ENCODE measurements at regions not wholly inside any gene's neighbourhood (a gene's known extent, or its start where the extent isn't known, plus 50 kb on each side); places are given as distances from the start of the nearest gene placed in this dataset.

DNA sequence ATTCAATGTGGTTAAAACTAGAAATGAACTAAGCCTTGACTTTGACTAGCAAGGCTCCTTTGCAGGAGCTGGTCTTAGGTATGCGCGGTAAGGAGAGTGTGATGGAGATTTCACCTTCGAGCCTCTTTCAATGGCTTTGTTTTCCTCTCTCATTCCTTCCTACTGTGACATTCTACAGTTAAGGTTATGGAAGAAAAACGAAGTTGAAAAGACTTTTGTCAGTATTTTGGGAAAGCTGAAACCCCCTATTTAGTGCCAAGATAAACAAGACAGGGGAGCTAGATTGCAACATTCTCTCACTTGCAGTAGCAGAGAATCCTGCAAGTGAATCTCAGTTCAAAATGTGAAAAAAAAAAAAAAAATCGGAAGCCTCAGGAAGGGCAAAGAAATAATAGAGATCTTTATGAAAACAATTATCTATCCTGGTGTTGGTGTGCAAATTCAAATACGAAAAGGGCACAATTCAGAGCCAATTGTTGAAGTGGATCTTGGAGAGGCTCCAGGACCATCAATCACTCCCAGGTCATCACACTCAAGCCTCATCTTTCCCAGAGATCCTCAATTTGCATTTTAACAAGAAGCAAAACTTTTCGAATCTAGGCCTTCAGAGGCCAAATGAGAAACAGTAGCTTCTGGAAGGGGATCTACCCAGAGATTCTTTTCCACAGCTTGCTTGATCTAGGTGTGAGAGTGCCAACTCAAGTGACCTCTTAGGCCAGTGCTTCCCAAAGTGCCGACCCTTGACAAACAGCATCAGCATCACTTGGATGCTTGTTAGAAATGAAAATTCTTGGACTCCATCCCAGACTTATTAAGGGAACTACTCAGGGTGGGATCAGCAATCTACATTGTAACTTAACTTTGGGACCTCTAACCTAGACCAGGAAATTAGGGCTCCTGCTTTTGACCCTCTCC is 163.8 kb downstream of the INHBA start:
- no peak for TF ChIP-seq EP300 (IDR thresholded peaks at IDR 0.05; ENCODE audit: borderline replicate concordance in 1 of 2, low read depth in 2 of 2, low read length in 2 of 2)
- TF ChIP-seq, protein P1, sequence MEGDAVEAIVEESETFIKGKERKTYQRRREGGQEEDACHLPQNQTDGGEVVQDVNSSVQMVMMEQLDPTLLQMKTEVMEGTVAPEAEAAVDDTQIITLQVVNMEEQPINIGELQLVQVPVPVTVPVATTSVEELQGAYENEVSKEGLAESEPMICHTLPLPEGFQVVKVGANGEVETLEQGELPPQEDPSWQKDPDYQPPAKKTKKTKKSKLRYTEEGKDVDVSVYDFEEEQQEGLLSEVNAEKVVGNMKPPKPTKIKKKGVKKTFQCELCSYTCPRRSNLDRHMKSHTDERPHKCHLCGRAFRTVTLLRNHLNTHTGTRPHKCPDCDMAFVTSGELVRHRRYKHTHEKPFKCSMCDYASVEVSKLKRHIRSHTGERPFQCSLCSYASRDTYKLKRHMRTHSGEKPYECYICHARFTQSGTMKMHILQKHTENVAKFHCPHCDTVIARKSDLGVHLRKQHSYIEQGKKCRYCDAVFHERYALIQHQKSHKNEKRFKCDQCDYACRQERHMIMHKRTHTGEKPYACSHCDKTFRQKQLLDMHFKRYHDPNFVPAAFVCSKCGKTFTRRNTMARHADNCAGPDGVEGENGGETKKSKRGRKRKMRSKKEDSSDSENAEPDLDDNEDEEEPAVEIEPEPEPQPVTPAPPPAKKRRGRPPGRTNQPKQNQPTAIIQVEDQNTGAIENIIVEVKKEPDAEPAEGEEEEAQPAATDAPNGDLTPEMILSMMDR (IDR thresholded peaks at IDR 0.05; ENCODE audit: control extremely low read depth in 1 of 3, insufficient read depth in 1 of 3, low read depth in 1 of 3, low read length in 3 of 3): no peak
- no peak for TF ChIP-seq RBBP5 (IDR thresholded peaks at IDR 0.05; ENCODE audit: borderline replicate concordance, low read depth, low read length)
- no peak for TF ChIP-seq JUN (IDR thresholded peaks at IDR 0.05; ENCODE audit: low read depth, low read length)
- TF ChIP-seq, protein P2, sequence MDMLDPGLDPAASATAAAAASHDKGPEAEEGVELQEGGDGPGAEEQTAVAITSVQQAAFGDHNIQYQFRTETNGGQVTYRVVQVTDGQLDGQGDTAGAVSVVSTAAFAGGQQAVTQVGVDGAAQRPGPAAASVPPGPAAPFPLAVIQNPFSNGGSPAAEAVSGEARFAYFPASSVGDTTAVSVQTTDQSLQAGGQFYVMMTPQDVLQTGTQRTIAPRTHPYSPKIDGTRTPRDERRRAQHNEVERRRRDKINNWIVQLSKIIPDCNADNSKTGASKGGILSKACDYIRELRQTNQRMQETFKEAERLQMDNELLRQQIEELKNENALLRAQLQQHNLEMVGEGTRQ (IDR thresholded peaks at IDR 0.05; ENCODE audit: low read length): no peak
- TF ChIP-seq SIN3A (conservative IDR thresholded peaks at IDR 0.05 in 1 of 2, IDR thresholded peaks at IDR 0.05 in 1 of 2; ENCODE audit: low read depth in 1 of 2, low read length in 2 of 2): no peak
- TF ChIP-seq, protein P3, sequence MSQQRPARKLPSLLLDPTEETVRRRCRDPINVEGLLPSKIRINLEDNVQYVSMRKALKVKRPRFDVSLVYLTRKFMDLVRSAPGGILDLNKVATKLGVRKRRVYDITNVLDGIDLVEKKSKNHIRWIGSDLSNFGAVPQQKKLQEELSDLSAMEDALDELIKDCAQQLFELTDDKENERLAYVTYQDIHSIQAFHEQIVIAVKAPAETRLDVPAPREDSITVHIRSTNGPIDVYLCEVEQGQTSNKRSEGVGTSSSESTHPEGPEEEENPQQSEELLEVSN (IDR thresholded peaks at IDR 0.05): no peak
- TF ChIP-seq EZH2 (IDR thresholded peaks at IDR 0.05; ENCODE audit: low read depth, low read length, severe bottlenecking): no peak
- TF ChIP-seq POLR2A (IDR thresholded peaks at IDR 0.05; ENCODE audit: control extremely low read depth in 1 of 2, low read depth in 2 of 2, low read length in 2 of 2): no peak
- no peak for TF ChIP-seq CBX5 (IDR thresholded peaks at IDR 0.05; ENCODE audit: low read depth, low read length)
- no peak for TF ChIP-seq CREB1 (IDR thresholded peaks at IDR 0.05)
- no peak for TF ChIP-seq ZNF274 (IDR thresholded peaks at IDR 0.05; ENCODE audit: borderline replicate concordance, extremely low read depth, low read length)
